IMR-90 (cell line): ENCODE measurements at regions not wholly inside any gene's neighbourhood (a gene's known extent, or its start where the extent isn't known, plus 50 kb on each side); places are given as distances from the start of the nearest gene placed in this dataset.

ENCODE experiments used
- ATAC-seq: fragments of 200-7000 bp; cut with Tn5 transposase; 2 replicates; pipeline ENCODE4 v1.9.1; 2020; ENCODE audit warnings: low read depth, mild to moderate bottlenecking, moderate library complexity
- BruUV-seq: library from RNA; stranded (reverse); fragments of 400-500 nt; replicated peaks from 2 replicates; lab custom pipeline; 2021; lab: Mats Ljungman, UMichigan
- CTCF ChIA-PET: fragments of 300-600 bp; formaldehyde crosslinking; extraction: SDS; loops from one replicate; lab custom pipeline; 2021; ENCODE audit warnings: antibody characterized with exemption; lab: Yijun Ruan, JAX
- POLR2A ChIA-PET: fragments of 300-600 bp; sonication (Branson Sonifier 250); formaldehyde crosslinking; loops from one replicate; lab custom pipeline; 2022; ENCODE audit warnings: antibody characterized with exemption; ENCODE audit not compliant: unreplicated experiment; lab: Charles Lee
- DNase-seq: peaks from one replicate; pipeline ENCODE4 v3.0.0; 2013
- H2AFZ ChIP-seq: replicated peaks from 2 replicates; pipeline ENCODE3; 2013; ENCODE audit warnings: low read length, mild to moderate bottlenecking; ENCODE audit not compliant: poor library complexity
- H2AK5ac ChIP-seq: 2 replicates; pipeline ENCODE4 v1.6.1; 2013; ENCODE audit warnings: low read depth, low read length, inconsistent platforms
- H2AK9ac ChIP-seq: replicated peaks from 2 replicates; pipeline ENCODE3; 2013; ENCODE audit warnings: mild to moderate bottlenecking, low read depth, low read length, moderate library complexity; ENCODE audit not compliant: poor library complexity
- H2BK120ac ChIP-seq: 2 replicates; pipeline ENCODE4 v1.6.1; 2013; ENCODE audit warnings: low read depth, low read length, inconsistent platforms
- H2BK15ac ChIP-seq: 3 replicates; pipeline ENCODE4 v1.6.1; 2013; ENCODE audit warnings: low read depth, low read length, inconsistent platforms
- H2BK20ac ChIP-seq: 2 replicates; pipeline ENCODE4 v1.6.1; 2013; ENCODE audit warnings: low read depth, mild to moderate bottlenecking, inconsistent platforms, low read length, moderate library complexity
- H2BK5ac ChIP-seq: 2 replicates; pipeline ENCODE4 v1.6.1; 2013; ENCODE audit warnings: mild to moderate bottlenecking, low read depth, low read length, inconsistent platforms; ENCODE audit not compliant: poor library complexity, severe bottlenecking
- H3K14ac ChIP-seq: replicated peaks from 2 replicates; pipeline ENCODE4 v1.6.1; 2013; ENCODE audit warnings: low read depth, low read length, inconsistent platforms
- H3K18ac ChIP-seq: 2 replicates; pipeline ENCODE4 v1.6.1; 2013; ENCODE audit warnings: low read depth, low read length, control low read depth
- H3K23ac ChIP-seq: 2 replicates; pipeline ENCODE4 v1.6.1; 2013; ENCODE audit warnings: low read depth, low read length, inconsistent platforms
- H3K27ac ChIP-seq: 2 replicates; pipeline ENCODE4 v1.5.1; 2013; ENCODE audit warnings: mild to moderate bottlenecking, control low read depth, low read length; ENCODE audit not compliant: insufficient read depth
- H3K27me3 ChIP-seq: 2 replicates; pipeline ENCODE4 v1.6.1; 2013; ENCODE audit warnings: low read length; ENCODE audit not compliant: control insufficient read depth, insufficient read depth
- H3K36me3 ChIP-seq: 2 replicates; pipeline ENCODE4 v1.6.1; 2013; ENCODE audit warnings: low read length, mixed read lengths; ENCODE audit not compliant: control insufficient read depth, insufficient read depth
- H3K4ac ChIP-seq: 2 replicates; pipeline ENCODE4 v1.6.1; 2013; ENCODE audit warnings: low read depth, low read length, inconsistent platforms
- H3K4me1 ChIP-seq: 2 replicates; pipeline ENCODE4 v1.6.1; 2013; ENCODE audit warnings: low read length, mixed read lengths; ENCODE audit not compliant: control insufficient read depth, insufficient read depth
- H3K4me2 ChIP-seq: 2 replicates; pipeline ENCODE4 v1.6.1; 2013; ENCODE audit warnings: low read depth, mild to moderate bottlenecking, control low read depth, low read length, moderate library complexity
- H3K4me3 ChIP-seq: 2 replicates; pipeline ENCODE4 v1.5.1; 2013; ENCODE audit warnings: low read depth, mild to moderate bottlenecking, control low read depth, low read length, moderate library complexity; ENCODE audit not compliant: insufficient read depth
- H3K56ac ChIP-seq: 2 replicates; pipeline ENCODE4 v1.6.1; 2013; ENCODE audit warnings: low read length, inconsistent platforms; ENCODE audit not compliant: insufficient read depth; ENCODE audit errors: extremely low read depth
- H3K79me1 ChIP-seq, 2 experiments: 2 replicates each; pipeline ENCODE4 v1.6.1; 2013; ENCODE audit warnings: low read length in 2 of 2, inconsistent platforms in 1 of 2, low read depth in 1 of 2
- H3K9ac ChIP-seq: 2 replicates; pipeline ENCODE4 v1.6.1; 2013; ENCODE audit warnings: low read depth, low read length, control low read depth
- H3K9me1 ChIP-seq: 2 replicates; pipeline ENCODE4 v1.6.1; 2013; ENCODE audit warnings: low read length, inconsistent platforms; ENCODE audit not compliant: insufficient read depth
- H3K9me3 ChIP-seq: 2 replicates; pipeline ENCODE4 v1.6.1; 2013; ENCODE audit warnings: low read length; ENCODE audit not compliant: control insufficient read depth, insufficient read depth
- H4K20me1 ChIP-seq: 2 replicates; pipeline ENCODE4 v1.6.1; 2013; ENCODE audit warnings: low read length, inconsistent platforms; ENCODE audit not compliant: insufficient read depth
- H4K5ac ChIP-seq: 2 replicates; pipeline ENCODE4 v1.6.1; 2013; ENCODE audit warnings: mild to moderate bottlenecking, low read depth, low read length, control low read depth
- H4K8ac ChIP-seq, 2 experiments: 2 replicates each; pipeline ENCODE4 v1.6.1; 2013; ENCODE audit warnings: low read depth in 2 of 2, low read length in 2 of 2, control low read depth in 1 of 2, inconsistent platforms in 1 of 2
- H4K91ac ChIP-seq: 2 replicates; pipeline ENCODE4 v1.6.1; 2013; ENCODE audit warnings: low read depth, low read length, inconsistent platforms; ENCODE audit not compliant: insufficient read depth
- BHLHE40 ChIP-seq: fragments of 150-350 bp; IDR thresholded peaks from 2 replicates; pipeline ENCODE4 v1.6.1; 2016; ENCODE audit warnings: mild to moderate bottlenecking, low read depth, low read length
- MAFK ChIP-seq: IDR thresholded peaks from 2 replicates; pipeline ENCODE4 v1.6.1; 2012; ENCODE audit warnings: low read depth, low read length, improper control_type of control experiment
- MXI1 ChIP-seq: IDR thresholded peaks from 2 replicates; pipeline ENCODE4 v1.6.1; 2012; ENCODE audit warnings: low read depth, mild to moderate bottlenecking, low read length, moderate library complexity, borderline replicate concordance
- NFE2L2 ChIP-seq: fragments of 150-350 bp; IDR thresholded peaks from 2 replicates; pipeline ENCODE4 v1.6.1; 2016; ENCODE audit warnings: low read depth, mild to moderate bottlenecking, low read length
- POLR2A ChIP-seq: IDR thresholded peaks from 2 replicates; pipeline ENCODE4 v1.6.1; 2012; ENCODE audit warnings: mild to moderate bottlenecking, low read depth, low read length
- RAD21 ChIP-seq: IDR thresholded peaks from 2 replicates; pipeline ENCODE4 v1.6.1; 2012; ENCODE audit warnings: low read length, improper control_type of control experiment
- RCOR1 ChIP-seq: IDR thresholded peaks from 2 replicates; pipeline ENCODE4 v1.6.1; 2012; ENCODE audit warnings: mild to moderate bottlenecking, low read length, improper control_type of control experiment; ENCODE audit not compliant: insufficient replicate concordance
- RFX5 ChIP-seq: IDR thresholded peaks from 2 replicates; pipeline ENCODE4 v1.8.0; 2012; ENCODE audit warnings: low read depth, mild to moderate bottlenecking, low read length, moderate library complexity
- SMC3 ChIP-seq: fragments of 150-350 bp; IDR thresholded peaks from 2 replicates; pipeline ENCODE4 v1.6.1; 2016; ENCODE audit warnings: low read depth, mild to moderate bottlenecking, antibody characterized with exemption, low read length, moderate library complexity
- WGBS, 2 experiments: methylation state at CpG; one replicate each; pipeline versions ENCODE4 v1.1.5 to v1.1.7; 2013; ENCODE audit warnings: missing lambda C conversion rate in 2 of 2; ENCODE audit not compliant: insufficient read length in 1 of 2; ENCODE audit errors: extremely low coverage in 2 of 2; 5-methylcytosine and 5-hydroxymethylcytosine counted together
- dilution Hi-C: fragments of 300-500 bp; cut with HindIII; formaldehyde crosslinking; loops from one replicate; pipeline ENCODE4 v1.14.3; 2018; ENCODE audit warnings: low sequenced_read_pairs; ENCODE audit not compliant: unreplicated experiment
- in situ Hi-C: fragments of 300-500 bp; cut with MboI; formaldehyde crosslinking; loops from 3 replicates; pipeline ENCODE4 v1.14.3; 2019; ENCODE audit warnings: low sequenced_read_pairs, inconsistent platforms, mixed read lengths
- intact Hi-C: fragments of 100-400 bp; cut with micrococcal nuclease; formaldehyde crosslinking; loops from 2 replicates; pipeline ENCODE4 v1.10.0; 2022
- TF ChIP-seq, protein P1 (sequence below): fragments of 150-350 bp; IDR thresholded peaks from 2 replicates; pipeline ENCODE4 v1.6.1; 2016; ENCODE audit warnings: low read depth, mild to moderate bottlenecking, low read length, moderate library complexity, borderline replicate concordance
- TF ChIP-seq, protein P2 (sequence below): fragments of 150-350 bp; IDR thresholded peaks from 2 replicates; pipeline ENCODE4 v1.6.1; 2017; ENCODE audit warnings: mild to moderate bottlenecking, antibody characterized with exemption, low read length, low read depth
- TF ChIP-seq, protein P3 (sequence below): conservative IDR thresholded peaks from 2 replicates; pipeline ENCODE4 v1.5.1; 2012; ENCODE audit warnings: mild to moderate bottlenecking, low read depth, low read length, improper control_type of control experiment

DNA sequence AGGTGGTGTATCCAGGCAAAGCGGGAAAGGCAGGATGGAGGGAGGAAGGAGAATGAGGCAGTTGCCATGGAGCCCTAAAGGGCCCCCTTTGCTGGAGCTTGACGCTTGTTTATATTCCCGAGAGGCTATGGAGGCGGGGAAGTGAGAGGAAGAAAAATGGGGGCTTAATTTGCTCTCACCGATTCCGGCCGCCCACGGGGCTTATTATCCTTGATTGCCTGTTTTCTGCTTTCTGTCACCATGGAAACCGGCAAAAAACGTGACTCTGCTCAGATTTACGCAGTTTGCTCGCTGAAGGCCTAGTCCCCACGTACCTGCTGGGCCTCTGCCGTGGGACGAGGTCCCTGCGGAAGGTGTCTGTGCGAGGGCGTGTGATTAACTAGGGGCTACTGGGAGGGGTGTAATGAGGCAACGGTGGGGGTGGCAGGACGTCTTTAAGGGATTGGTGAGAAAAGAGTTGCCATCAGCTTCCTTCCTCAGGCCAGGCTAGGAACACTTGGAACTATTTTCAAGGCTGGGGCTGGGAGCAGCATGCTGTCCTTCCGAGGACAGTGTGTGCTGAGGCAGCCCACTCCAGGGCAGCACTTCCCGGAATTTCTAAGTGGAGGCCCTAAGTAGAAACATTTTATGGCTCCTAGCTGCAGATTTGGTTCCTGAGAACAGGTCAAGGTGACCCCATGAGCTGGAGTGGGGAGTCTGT lies 110.8 kb upstream of the NDN start:
- DNase-seq (no peak), ATAC-seq (no peak)
- Histone ChIP-seq H3K9me3 (peaks cover 17% of the 10 kb centered on the region), H4K5ac (no peak overlapping the region), H3K14ac (no peak overlapping the region), H3K27ac (no peak overlapping the region), H2AK9ac (no peak overlapping the region), H3K23ac (no peak overlapping the region), H3K79me1 (no peaks in the 10 kb centered on the region), H3K4me1 (no peaks in the 10 kb centered on the region), H2BK5ac (no peak overlapping the region), H3K4me3 (no peak overlapping the region), H2AFZ (no peak overlapping the region), H3K27me3 (no peaks in the 10 kb centered on the region), H3K4me2 (no peak overlapping the region), H4K91ac (no peak overlapping the region), H3K9me1 (no peaks in the 10 kb centered on the region), H3K18ac (no peak overlapping the region), H4K8ac (no peak overlapping the region), H2AK5ac (no peak overlapping the region), H4K20me1 (no peaks in the 10 kb centered on the region), H3K4ac (no peak overlapping the region), H3K56ac (no peak overlapping the region), H2BK15ac (no peak overlapping the region), H2BK120ac (no peak overlapping the region), H3K9ac (no peak overlapping the region), H3K36me3 (no peaks in the 10 kb centered on the region), H2BK20ac (no peak overlapping the region)
- in situ Hi-C loops, result no loop called here
- 15% methylated on average over 6 of the region's 22 CpGs; no CpG with 5 or more reads in 1 of the 2 experiments for WGBS, 2 experiments
- no TSS peak for BruUV-seq
- intact Hi-C loops, result no loop called here
- dilution Hi-C loops, result no loop called here
- no peak for TF ChIP-seq SMC3
- TF ChIP-seq, protein P1, sequence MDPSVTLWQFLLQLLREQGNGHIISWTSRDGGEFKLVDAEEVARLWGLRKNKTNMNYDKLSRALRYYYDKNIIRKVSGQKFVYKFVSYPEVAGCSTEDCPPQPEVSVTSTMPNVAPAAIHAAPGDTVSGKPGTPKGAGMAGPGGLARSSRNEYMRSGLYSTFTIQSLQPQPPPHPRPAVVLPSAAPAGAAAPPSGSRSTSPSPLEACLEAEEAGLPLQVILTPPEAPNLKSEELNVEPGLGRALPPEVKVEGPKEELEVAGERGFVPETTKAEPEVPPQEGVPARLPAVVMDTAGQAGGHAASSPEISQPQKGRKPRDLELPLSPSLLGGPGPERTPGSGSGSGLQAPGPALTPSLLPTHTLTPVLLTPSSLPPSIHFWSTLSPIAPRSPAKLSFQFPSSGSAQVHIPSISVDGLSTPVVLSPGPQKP, result no peak
- no peak for TF ChIP-seq POLR2A
- TF ChIP-seq, protein P2, sequence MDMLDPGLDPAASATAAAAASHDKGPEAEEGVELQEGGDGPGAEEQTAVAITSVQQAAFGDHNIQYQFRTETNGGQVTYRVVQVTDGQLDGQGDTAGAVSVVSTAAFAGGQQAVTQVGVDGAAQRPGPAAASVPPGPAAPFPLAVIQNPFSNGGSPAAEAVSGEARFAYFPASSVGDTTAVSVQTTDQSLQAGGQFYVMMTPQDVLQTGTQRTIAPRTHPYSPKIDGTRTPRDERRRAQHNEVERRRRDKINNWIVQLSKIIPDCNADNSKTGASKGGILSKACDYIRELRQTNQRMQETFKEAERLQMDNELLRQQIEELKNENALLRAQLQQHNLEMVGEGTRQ, result no peak
- TF ChIP-seq BHLHE40, result no peak
- TF ChIP-seq, protein P3, sequence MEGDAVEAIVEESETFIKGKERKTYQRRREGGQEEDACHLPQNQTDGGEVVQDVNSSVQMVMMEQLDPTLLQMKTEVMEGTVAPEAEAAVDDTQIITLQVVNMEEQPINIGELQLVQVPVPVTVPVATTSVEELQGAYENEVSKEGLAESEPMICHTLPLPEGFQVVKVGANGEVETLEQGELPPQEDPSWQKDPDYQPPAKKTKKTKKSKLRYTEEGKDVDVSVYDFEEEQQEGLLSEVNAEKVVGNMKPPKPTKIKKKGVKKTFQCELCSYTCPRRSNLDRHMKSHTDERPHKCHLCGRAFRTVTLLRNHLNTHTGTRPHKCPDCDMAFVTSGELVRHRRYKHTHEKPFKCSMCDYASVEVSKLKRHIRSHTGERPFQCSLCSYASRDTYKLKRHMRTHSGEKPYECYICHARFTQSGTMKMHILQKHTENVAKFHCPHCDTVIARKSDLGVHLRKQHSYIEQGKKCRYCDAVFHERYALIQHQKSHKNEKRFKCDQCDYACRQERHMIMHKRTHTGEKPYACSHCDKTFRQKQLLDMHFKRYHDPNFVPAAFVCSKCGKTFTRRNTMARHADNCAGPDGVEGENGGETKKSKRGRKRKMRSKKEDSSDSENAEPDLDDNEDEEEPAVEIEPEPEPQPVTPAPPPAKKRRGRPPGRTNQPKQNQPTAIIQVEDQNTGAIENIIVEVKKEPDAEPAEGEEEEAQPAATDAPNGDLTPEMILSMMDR, result no peak
- no peak for TF ChIP-seq MXI1
- no peak for TF ChIP-seq RAD21
- no peak for TF ChIP-seq RFX5
- TF ChIP-seq MAFK, result no peak
- TF ChIP-seq RCOR1, result no peak
- TF ChIP-seq NFE2L2, result no peak
- CTCF ChIA-PET, result no interaction called here
- POLR2A ChIA-PET, result no interaction called here
